Ascending aorta (tissue), 2 donors: ENCODE measurements at regions not wholly inside any gene's neighbourhood (a gene's known extent, or its start where the extent isn't known, plus 50 kb on each side); places are given as distances from the start of the nearest gene placed in this dataset.

Experiments
- DNase-seq, 2 donors: peaks; one replicate each; pipeline ENCODE4 v3.0.0-alpha.2; 2019; ENCODE audit warnings: low spot score in 2 of 2
- H3K27ac ChIP-seq, 2 donors: fragments of 200-600 bp; sonication (generic); one replicate each; pipeline ENCODE4 v1.5.1; 2016 to 2017; ENCODE audit warnings: mild to moderate bottlenecking in 1 of 2
- H3K27me3 ChIP-seq: fragments of 200-600 bp; sonication (generic); one replicate; pipeline ENCODE4 v1.5.1; 2017
- H3K36me3 ChIP-seq, 2 donors: fragments of 200-600 bp; sonication (generic); one replicate each; pipeline ENCODE4 v1.5.1; 2016
- H3K4me1 ChIP-seq, 2 donors: fragments of 200-600 bp; sonication (generic); one replicate each; pipeline ENCODE4 v1.5.1; 2016 to 2017; ENCODE audit warnings: mild to moderate bottlenecking in 1 of 2
- H3K4me3 ChIP-seq, 2 donors: fragments of 200-600 bp; sonication (generic); one replicate each; pipeline ENCODE4 v1.5.1; 2016 to 2017; ENCODE audit warnings: mild to moderate bottlenecking in 1 of 2
- H3K9me3 ChIP-seq, 2 donors: fragments of 200-600 bp; sonication (generic); one replicate each; pipeline ENCODE4 v1.5.1; 2016
- CTCF ChIP-seq, 3 experiments: fragments of 200-600 bp in 2 of 3; fragments of 450-650 bp in 1 of 3; sonication (generic) in 2 of 3; IDR thresholded peaks; one replicate each; pipeline ENCODE4 v1.5.1; 2016 to 2019; ENCODE audit warnings: antibody characterized with exemption in 3 of 3, mild to moderate bottlenecking in 1 of 3, moderate library complexity in 1 of 3
- intact Hi-C: fragments of 100-400 bp; cut with DNase I; formaldehyde crosslinking; loops from one replicate; pipeline ENCODE4 v1.15.1; 2023

- Histone ChIP-seq H3K27me3 (no peaks in the 10 kb centered on the region), H3K9me3 (no peaks in the 10 kb centered on the region), H3K4me3 (no peak overlapping the region), H3K27ac (no peak overlapping the region), H3K36me3 (no peaks in the 10 kb centered on the region), H3K4me1 (no peaks in the 10 kb centered on the region)
- no peak for TF ChIP-seq CTCF (IDR thresholded peaks at IDR 0.05)
- no peak for DNase-seq
- intact Hi-C loops = no loop called here
Measured at GRCh38 chr13:85608255-85608829, 190.9 kb downstream of the SLITRK6 start.

- Histone ChIP-seq H3K4me3 (no peak overlapping the region), H3K9me3 (no peaks in the 10 kb centered on the region), H3K36me3 (no peaks in the 10 kb centered on the region), H3K27me3 (no peaks in the 10 kb centered on the region), H3K4me1 (no peaks in the 10 kb centered on the region), H3K27ac (no peak overlapping the region)
- no peak for TF ChIP-seq CTCF (IDR thresholded peaks at IDR 0.05)
- intact Hi-C loops = no loop called here
- no peak for DNase-seq
Measured at GRCh38 chr13:85603735-85604134, 195.5 kb downstream of the SLITRK6 start.

GRCh38 chr13:85601526-85601925 is 197.7 kb downstream of the SLITRK6 start:
- intact Hi-C loops = no loop called here
- H3K4me3 ChIP-seq = no peak overlapping the region
- H3K4me1 ChIP-seq = no peaks in the 10 kb centered on the region
- no peak overlapping the region for H3K27ac ChIP-seq
- TF ChIP-seq CTCF (IDR thresholded peaks at IDR 0.05) = no peak
- no peaks in the 10 kb centered on the region for H3K36me3 ChIP-seq
- DNase-seq = no peak
- no peaks in the 10 kb centered on the region for H3K9me3 ChIP-seq
- H3K27me3 ChIP-seq = no peaks in the 10 kb centered on the region

- TF ChIP-seq CTCF (IDR thresholded peaks at IDR 0.05) = no peak
- DNase-seq = no peak
- no peaks in the 10 kb centered on the region for H3K36me3 ChIP-seq
- H3K27ac ChIP-seq = no peak overlapping the region
- H3K27me3 ChIP-seq = no peaks in the 10 kb centered on the region
- no peaks in the 10 kb centered on the region for H3K9me3 ChIP-seq
- no peak overlapping the region for H3K4me3 ChIP-seq
- H3K4me1 ChIP-seq = no peaks in the 10 kb centered on the region
- intact Hi-C loops = no loop called here
Measured at GRCh38 chr13:85597790-85598500, 201.3 kb downstream of the SLITRK6 start.

GRCh38 chr13:85592211-85592610 is 207.0 kb downstream of the SLITRK6 start:
- H3K4me1 ChIP-seq = no peaks in the 10 kb centered on the region
- intact Hi-C loops = no loop called here
- H3K27me3 ChIP-seq = no peaks in the 10 kb centered on the region

More at GRCh38 chr13:85592211-85592610, 207.0 kb downstream of the SLITRK6 start:
- DNase-seq = no peak
- H3K36me3 ChIP-seq = no peaks in the 10 kb centered on the region
- no peaks in the 10 kb centered on the region for H3K9me3 ChIP-seq
- no peak overlapping the region for H3K27ac ChIP-seq
- H3K4me3 ChIP-seq = no peak overlapping the region
- TF ChIP-seq CTCF (IDR thresholded peaks at IDR 0.05) = no peak
